HCT116 (cell line): ENCODE measurements at regions not wholly inside any gene's neighbourhood (a gene's known extent, or its start where the extent isn't known, plus 50 kb on each side); places are given as distances from the start of the nearest gene placed in this dataset.

Experiments
- ATF3 ChIP-seq: IDR thresholded peaks from 2 replicates; pipeline ENCODE4 v1.6.1; 2012
- EGR1 ChIP-seq: IDR thresholded peaks from 2 replicates; pipeline ENCODE4 v1.6.1; 2012; ENCODE audit warnings: low read depth
- EZH2 ChIP-seq: fragments of 200-600 bp; sonication (generic); IDR thresholded peaks from 2 replicates; pipeline ENCODE4 v1.6.1; 2017; ENCODE audit warnings: antibody characterized with exemption, mixed run types
- EZH2phosphoT487 ChIP-seq: fragments of 200-600 bp; IDR thresholded peaks from 2 replicates; pipeline ENCODE4 v1.6.1; 2018; ENCODE audit warnings: antibody characterized with exemption, borderline replicate concordance
- MAX ChIP-seq: IDR thresholded peaks from 2 replicates; pipeline ENCODE4 v1.6.1; 2012
- POLR2A ChIP-seq: IDR thresholded peaks from 2 replicates; pipeline ENCODE4 v1.7.0; 2011; ENCODE audit warnings: borderline replicate concordance; ENCODE audit not compliant: insufficient read depth, insufficient read length; ENCODE audit errors: extremely low read depth
- POLR2AphosphoS5 ChIP-seq: IDR thresholded peaks from 2 replicates; pipeline ENCODE4 v1.6.1; 2011; ENCODE audit warnings: mild to moderate bottlenecking, low read depth, low read length, moderate library complexity
- RAD21 ChIP-seq: IDR thresholded peaks from 2 replicates; pipeline ENCODE4 v1.6.1; 2012; ENCODE audit warnings: low read depth, mild to moderate bottlenecking
- ZNF274 ChIP-seq: fragments of 200-500 bp; sonication (Bioruptor generic); IDR thresholded peaks from 2 replicates; pipeline ENCODE4 v1.6.1; 2014; ENCODE audit warnings: mild to moderate bottlenecking, low read depth, low read length, inconsistent platforms
- TF ChIP-seq, protein P1 (sequence below), 3 experiments: fragments of 200-600 bp in 1 of 3; sonication (generic) in 1 of 3; IDR thresholded peaks in 2 of 3; conservative IDR thresholded peaks in 1 of 3; 2 replicates each; pipeline ENCODE4 v1.5.1; 2012 to 2017; ENCODE audit warnings: low read depth in 2 of 3, low read length in 2 of 3, antibody characterized with exemption in 1 of 3, borderline replicate concordance in 1 of 3, control low read depth in 1 of 3, mild to moderate bottlenecking in 1 of 3, mixed read lengths in 1 of 3, mixed run types in 1 of 3, moderate library complexity in 1 of 3; ENCODE audit not compliant: insufficient read depth in 1 of 3

GRCh38 chr16:60271781-60272180 is 1537.7 kb upstream of the GOT2 start:
- TF ChIP-seq EZH2 (no peak), ATF3 (no peak), POLR2A (no peak), RAD21 (no peak), ZNF274 (no peak), EGR1 (no peak), EZH2phosphoT487 (no peak), POLR2AphosphoS5 (no peak), MAX (no peak)
- TF ChIP-seq, protein P1, sequence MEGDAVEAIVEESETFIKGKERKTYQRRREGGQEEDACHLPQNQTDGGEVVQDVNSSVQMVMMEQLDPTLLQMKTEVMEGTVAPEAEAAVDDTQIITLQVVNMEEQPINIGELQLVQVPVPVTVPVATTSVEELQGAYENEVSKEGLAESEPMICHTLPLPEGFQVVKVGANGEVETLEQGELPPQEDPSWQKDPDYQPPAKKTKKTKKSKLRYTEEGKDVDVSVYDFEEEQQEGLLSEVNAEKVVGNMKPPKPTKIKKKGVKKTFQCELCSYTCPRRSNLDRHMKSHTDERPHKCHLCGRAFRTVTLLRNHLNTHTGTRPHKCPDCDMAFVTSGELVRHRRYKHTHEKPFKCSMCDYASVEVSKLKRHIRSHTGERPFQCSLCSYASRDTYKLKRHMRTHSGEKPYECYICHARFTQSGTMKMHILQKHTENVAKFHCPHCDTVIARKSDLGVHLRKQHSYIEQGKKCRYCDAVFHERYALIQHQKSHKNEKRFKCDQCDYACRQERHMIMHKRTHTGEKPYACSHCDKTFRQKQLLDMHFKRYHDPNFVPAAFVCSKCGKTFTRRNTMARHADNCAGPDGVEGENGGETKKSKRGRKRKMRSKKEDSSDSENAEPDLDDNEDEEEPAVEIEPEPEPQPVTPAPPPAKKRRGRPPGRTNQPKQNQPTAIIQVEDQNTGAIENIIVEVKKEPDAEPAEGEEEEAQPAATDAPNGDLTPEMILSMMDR (IDR thresholded peaks at IDR 0.05 in 2 of 3, conservative IDR thresholded peaks at IDR 0.05 in 1 of 3; ENCODE audit: borderline replicate concordance in 1 of 3, insufficient read depth in 1 of 3, low read depth in 2 of 3, low read length in 2 of 3) = no peak
